HG02588 (cell line): ENCODE measurements at regions not wholly inside any gene's neighbourhood (a gene's known extent, or its start where the extent isn't known, plus 50 kb on each side); places are given as distances from the start of the nearest gene placed in this dataset.

Source experiments
- ATAC-seq: cut with Tn5 transposase; IDR thresholded peaks from one replicate; pipeline ENCODE4 v1.9.1; 2021; ENCODE audit warnings: mild to moderate bottlenecking, moderate library complexity; ENCODE audit not compliant: unreplicated experiment

DNA sequence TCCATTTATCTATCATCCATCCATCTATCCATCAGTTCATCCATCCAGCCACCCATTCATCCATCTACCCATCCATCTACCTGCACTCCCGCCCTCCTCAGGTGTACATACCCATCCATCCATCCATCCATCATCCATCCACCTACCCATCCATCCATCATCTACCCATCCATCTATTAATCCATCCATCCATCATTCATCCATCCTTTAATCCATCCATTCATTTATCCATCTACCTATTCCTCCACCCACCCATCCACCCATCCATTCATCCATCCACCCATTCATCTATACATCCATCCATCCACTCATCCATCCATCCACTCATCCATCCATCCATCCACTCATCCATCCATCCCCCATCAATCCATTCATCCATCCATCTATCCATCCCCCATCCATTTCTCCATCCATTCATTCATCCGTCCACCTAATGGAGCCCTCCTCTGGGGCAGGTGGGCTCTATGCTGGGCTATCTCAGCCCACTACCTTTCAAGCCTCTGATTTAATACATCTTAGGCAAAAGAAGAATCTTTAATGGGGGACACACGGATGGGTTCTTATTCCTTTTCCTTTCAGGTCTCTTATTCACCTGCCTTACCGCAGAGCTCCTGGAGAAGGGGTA, 178.9 kb downstream of the URI1 start:
- no peak for ATAC-seq

DNA sequence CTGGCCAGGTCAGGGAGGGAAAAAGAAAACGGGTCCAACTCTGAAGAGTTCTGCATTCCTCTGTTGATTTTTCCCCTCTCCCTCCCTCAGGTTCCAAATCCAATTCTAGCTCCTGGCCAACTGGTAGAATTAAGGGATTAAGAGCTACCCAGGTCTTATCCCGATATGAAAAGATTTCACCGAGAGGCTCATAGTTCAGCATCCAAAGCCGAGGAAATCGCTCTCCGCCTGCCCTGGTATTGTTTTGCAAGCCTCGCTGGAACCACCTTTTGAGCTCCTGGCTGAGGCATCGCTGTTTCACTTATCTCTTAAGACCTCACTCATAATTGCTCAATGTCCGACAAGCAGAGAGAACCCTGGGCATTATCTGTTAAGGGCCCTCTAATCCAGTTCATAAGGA, 180.4 kb downstream of the URI1 start:
- no peak for ATAC-seq

DNA sequence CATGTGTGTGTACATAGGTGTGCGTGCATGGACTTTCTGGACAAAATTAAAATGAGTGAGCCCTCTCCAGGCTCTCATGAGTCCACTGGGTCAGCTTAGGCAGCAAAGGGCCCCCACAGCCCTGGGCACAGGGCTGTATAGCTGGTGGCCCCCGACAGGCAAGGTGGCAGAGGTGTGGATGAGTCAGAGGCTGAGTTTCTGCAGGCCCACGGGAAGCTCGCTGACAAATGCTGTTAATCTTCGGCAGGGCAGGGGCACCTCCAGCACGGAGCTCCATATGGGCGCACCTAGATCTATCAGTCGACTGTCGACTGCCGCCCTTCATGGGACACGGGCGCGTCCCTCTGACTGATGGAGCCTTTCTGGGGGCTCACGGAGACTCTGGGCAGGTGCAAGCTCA, 181.1 kb downstream of the URI1 start:
- no peak for ATAC-seq

DNA sequence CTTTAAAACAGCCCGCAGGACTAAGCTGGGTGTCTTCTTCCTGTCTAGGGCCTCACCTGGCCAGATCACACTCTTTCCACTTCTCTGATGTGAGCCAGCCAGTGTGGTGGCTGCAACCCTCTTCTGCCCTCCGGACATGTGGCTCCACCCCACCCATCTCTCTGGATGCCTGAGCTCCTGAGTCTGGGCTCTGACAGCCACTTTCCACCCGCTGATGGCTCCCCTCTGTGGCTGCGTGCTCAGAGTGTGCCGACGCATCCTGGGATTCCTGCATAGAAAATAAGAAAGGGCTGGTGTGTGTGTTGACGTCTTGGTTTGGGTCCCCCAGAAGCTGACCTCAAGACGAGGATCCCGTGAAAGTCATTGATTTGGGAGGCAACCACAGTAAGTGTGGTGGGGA, 181.6 kb downstream of the URI1 start:
- ATAC-seq = no peak

DNA sequence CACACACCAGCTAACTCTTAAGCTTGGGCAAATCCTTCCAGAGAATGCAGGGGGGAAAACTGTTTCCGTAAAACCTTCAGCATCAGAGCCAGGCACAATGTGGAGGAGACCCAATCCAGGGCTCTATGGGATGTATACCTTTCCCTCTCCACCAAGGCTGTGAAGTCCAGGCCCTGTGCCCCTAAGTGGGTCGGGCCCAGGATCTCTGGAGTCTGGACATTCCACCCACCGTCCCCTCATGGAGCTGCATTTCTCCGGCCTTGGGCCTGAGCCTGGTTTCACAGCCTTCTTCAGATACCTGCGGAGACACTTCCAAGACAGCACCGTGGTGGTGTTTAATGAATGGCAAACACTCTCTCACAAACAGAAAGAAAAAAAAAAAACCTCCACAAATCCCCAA, 186.2 kb downstream of the URI1 start:
- no peak for ATAC-seq

DNA sequence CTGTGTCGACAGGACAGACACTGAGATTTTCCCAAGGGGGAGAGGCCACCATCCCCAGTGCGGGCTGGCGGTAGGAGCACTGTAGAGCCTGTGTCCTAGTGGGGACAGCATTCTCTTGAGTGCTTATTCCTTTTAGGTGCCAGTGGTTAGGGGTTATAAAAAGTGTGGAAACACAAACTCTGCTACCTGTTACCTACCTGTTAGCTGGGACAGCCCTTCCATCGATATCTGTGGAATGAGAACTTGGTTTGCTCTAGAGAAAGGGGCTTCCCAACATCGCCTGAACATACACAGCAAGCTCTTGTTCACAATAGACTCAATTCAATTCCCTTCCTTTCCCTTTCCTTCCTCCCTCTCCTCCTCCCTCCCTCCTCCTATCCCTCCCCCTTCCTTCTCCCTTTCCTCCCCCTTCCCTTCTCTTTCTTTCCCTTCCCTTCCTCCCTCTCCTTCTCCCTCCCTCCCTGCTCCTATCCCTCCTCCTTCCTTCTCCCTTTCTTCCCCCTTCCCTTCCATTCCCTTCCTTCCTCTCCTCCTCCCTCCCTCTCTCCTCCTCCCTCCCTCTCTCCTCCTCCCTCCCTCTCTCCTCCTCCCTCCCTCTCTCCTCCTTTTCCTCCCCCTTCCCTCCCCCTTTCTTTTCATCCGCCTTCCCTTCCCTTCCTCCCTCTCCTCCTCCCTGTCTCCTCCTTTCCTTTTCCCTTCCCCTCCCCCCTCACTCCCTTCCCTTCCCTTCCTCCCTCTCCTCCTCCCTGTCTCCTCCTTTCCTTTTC, 188.5 kb downstream of the URI1 start:
- ATAC-seq = no peak

DNA sequence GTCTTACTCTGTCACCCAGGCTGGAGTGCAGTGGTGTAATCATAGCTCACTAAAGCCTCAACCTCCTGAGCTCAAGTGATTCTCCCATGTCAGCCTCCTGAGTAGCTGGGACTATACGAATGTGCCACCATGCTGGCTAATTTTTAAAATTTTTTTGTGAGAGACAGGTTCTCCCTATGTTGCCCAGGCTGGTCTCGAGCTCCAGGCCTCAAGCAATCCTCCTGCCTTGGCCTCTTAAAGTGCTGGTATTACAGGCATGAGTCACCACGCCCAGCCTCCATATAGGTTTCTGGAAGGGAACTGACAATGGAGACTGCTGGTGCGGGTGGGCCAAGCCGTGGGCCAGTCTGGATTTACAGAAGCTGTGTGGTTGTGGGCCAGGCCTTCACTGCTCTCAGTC, 189.2 kb downstream of the URI1 start:
- ATAC-seq = no peak

DNA sequence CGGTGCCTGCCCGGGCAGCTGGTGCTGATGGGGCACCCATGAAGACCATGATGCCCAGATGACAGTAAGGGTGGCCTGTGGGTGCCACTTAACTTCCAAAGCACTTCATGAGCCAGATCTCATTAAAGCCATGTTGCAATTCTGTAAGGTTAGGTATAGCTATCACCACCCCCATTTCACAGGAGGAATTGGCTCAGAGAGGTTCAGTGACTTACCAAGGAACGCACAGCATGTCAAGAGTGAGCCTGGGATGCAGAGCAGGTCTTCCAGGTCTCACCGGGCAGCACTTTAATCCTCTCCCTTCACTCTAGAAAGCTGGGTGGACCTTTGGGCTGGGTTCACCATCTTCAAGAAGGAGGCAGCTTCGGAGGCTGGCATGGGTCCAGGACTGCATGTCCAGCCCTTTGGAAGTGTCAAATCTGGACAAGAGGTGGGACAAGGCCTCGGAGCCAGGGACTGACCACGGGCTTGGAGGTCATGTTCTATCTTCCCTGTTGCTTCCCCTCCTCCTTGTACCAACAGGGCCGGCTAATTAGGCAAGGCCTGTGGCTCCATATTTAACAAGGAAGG, 189.8 kb downstream of the URI1 start:
- no peak for ATAC-seq

DNA sequence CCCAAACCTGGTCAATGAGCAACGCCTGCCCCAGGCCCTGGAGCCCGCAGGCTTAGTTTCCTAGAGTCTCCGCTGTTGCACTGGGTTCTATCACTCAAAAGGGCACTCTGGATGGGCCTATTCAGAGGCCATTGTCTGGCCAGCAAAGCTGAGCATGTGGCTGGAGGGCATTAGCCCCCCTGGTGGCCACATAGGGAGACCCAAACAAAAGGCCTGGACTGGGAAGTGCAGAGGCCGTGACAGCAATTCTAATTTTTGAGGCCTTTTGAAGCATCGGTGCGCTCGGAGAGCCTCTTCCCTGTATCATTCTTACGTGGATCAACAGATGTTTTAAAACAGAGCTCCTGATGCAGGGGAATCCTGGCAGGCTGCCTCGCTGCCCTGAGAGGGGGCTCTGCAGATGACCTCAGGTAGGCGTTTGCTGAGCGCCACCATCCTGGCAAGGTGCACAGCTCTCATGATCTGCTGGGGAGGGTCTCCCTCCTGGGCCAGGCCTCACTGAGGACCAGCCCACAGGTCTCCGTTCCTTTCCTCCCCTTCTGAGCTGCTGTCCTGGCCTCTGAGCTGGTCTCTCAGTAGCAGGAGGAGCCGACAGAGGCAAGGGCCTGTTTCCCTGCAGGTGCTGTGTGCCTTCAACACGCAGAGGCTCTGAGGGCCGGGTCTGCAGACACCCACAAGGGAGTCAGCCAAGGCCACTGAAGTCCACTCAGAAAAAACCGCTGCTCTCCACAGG, 190.5 kb downstream of the URI1 start:
- ATAC-seq = no peak

DNA sequence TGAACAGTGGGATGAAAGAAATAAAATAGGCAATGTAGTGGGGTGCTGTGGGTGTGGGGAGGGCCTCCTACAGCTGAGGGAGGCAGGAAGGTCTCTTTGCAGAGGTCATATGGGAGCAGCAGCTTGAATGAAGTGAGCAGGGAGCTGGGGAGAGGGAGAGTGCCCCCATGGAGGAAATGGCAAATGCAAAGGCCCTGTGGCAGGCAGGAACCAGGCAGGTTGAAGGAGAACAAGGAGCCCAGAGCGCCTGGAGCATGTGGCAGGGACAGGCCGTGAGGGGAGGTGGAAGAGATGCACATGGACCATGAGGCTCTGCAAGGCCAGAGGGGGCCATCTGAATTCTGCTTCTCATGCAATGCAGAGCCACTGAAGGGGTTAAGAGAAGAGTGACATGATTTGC, 191.8 kb downstream of the URI1 start:
- no peak for ATAC-seq

DNA sequence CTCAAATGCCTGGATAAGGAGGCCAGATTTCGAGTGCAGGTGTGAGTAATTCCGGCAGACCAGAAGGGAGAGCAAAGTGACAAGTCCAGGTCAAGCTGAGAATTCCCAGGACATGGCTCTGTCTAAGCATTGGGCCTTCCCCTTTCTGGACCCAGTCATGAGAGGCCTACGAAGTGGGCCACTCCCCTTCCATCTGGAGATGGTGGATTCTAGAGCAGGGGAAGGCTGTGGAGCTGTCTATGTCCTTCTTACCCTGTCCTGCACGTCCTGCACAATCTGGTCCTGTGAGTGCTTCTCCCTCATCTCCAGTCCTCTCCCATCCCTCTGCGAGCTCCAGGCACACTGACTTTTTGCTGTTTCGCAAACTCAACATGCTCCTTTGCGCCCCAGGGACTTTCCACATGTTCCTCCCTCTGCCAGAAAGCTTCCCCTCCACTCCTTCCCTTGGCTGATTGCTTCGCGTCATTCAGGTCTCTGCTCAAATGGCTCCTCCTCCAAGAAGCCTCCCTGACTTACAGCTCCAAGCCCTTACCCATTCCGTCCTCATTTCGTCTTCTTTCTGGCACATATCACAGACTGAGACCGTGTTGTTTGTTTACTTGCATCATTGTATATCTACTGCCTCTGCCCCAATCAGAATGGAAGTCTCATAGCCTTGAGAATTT, 193.2 kb downstream of the URI1 start:
- ATAC-seq = no peak

DNA sequence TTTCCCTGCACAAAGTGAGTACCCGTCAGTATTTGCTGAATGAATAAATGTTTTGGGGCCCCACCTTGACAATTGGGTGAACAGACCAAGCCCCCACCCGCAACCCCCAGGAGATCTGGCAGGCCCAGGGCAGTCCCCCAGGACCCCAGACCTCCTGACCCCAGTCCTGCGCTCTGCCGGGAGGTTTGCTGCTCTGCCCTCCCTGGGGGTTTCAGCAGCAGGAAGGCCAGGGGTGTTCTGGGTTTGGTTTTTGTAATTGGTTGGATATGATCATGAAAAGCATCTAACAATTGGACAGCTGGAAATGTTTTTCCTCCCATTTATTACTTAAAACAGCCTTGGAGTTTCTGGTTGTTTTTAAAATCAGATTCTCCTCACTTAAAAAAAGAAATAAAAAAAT, 193.8 kb downstream of the URI1 start:
- no peak for ATAC-seq

DNA sequence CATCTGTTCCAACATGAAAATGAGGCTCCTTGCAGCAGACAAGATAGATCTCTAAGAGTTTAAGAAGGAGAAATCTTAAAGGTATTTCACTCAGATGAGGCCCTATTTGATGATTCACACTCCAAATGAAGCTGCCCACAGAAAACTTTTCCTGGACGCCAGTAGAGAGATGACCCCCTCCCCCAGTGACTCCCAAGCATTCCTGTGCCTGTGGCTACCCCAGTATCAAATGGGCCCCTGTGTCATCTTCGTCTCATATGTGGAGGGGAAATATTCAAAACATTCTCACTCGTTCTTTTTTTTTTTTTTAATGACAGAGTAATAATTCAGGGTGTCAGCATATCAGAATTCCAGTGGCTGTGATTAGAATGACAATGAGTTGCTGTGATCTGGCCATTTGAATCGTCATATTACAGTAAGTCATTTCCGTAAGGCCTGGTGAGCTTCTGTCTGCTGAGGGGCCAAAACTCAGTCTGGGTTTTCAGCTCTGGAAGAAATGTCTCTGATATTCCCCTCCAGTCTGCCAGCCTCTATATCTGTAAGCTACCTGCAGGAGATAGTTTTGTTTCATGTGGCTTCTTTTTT, 194.7 kb downstream of the URI1 start:
- ATAC-seq = no peak

DNA sequence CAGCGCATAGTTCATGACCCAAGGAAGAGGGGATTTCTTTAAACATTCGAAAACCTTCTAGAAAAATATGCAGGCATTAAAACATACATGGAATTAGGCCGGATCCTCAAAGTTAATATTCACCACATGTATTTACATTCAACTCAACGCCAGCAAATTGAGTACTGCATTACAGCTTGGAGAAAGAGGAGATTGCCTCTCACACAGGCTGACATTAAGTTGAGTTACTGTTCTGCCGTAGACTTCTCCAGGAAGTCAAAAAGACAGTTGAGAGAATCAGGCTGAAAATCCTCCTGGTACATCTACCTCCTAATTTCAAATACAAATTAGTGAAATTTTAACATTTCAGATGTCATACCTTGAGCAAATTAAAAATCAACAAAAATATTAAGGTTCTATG, 195.7 kb downstream of the URI1 start:
- no peak for ATAC-seq

DNA sequence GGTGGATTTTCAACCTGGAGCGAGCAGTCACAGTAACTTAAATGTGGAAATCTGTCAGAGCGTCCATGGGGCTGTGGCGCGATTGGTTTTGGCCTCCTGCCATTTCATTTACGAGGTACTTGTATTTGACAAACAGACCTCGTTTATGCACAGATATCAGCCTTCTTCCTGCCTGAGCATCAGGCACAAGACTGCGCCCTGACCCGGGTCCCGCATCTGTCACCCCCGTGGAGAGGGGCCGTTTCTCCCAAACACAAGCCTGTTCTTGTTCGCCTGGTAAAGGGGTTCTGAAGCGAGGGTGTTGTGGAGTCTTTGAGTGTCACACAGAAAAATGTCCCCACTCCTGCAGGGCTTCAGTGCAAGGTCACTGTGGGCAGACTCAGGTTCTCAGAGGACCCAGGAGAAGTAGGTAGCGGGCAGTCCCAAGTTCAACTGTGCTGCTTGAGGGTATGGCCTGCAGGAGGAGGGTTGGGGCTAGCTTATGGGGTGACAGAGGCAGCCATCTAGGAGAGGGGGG, 202.3 kb downstream of the URI1 start:
- ATAC-seq = no peak

DNA sequence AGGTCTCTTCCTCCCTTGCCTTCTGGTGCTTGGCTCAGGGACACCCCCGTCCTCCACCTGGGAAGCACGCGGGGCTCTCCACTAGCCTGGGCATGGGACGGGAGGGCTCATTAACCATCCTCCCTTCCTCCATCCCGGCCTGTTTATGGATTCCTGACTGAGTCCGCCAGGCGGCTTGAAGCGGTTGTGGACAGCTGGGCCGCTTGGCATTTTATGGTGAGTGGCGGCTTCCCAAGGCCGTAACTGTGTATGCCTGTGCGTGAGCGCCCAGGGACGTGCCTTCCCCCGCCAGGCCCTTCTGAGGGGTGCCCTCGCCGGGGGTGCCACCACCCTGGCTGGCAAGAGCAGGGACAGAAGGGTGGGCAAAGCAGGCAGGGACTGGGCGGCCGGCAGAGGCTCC, 202.8 kb downstream of the URI1 start:
- ATAC-seq = no peak

DNA sequence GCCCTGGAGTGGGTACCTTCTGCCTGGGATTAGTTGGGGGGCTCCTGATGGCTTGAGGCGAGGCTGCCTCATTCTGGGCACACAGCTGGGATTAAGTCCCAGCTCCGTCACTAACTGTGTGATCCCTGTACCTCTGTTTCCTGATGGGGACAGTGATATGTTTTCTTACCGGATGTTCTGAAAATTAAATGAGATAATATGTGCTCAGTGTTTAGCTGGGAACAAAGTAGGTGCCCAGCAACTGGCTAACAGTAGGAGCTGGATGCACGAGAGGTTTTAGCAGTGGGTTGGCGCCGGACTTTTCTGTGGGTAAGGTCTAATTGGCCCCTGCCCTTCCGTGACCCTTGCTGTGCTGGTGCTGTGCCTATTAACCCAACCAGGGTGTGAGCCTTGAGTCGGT, 203.4 kb downstream of the URI1 start:
- no peak for ATAC-seq

DNA sequence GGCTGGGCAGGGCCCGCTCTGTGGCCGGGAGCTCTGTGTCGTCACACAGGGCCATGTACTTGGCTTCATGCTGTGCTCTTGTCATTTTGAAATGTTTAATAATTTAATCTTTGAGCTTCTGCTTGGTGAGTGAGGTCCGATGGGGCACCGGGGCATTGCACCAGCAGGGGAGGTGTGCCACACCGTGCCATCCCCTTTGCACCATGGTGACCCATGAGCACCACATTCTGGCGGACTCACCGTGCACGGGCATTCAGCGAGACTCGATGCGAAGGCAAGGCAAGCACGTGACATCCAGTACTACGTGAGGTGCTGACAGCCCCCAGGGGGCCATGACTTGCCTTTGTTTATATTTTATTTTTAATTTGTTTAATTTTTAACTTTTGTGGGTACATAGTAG, 204.3 kb downstream of the URI1 start:
- no peak for ATAC-seq

DNA sequence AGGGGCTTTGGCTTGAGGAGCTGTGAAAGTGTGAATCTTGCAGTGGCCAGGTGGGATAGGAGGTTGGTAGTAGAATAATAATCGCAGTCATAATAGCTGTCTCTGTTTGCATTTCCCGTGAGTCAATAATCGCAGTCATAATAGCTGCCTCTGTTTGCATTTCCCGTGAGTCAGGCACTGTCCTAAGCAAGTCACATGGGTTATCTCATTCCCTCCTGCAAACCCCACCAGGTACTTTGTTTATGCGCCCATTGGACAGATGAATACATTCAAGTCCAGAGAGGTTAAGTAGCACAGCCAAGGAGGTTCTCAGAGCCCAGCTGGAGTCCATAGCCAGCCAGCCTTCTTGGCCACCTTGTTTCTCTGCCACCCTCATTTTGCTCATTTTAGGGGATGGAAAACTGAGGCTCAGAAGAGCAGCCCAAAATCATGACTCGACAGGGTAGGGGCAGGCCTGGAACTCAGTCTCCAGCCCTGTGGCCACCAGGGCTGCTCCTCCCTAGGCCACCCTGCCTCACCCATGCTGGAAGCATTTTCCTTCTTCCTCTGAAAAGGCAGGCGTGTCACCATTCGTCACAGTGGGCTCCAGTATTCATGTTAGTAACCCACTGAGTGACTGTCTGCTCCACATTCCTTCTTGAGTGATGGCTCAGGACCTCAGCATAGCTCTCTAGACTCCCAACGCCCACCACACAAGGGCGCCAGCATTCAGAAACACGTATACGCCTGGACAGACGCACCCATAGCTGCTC, 206.2 kb downstream of the URI1 start:
- no peak for ATAC-seq

DNA sequence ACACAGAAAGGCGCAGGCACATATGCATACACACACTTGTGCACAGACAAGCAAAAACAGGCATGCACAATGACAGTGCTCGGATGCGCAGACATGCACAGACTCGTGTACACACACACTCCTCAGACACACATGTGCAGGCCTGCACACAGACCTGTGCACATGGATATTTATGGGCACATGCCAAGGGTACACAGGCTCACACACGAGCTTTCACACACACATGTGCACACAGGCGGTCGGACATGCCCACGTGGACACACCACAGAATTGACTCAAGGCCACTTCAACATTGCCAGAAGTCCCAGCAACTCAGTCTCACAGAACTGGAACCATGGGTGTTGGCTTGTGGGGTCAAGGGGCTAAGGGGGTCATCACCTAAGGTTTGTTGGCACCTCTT, 206.8 kb downstream of the URI1 start:
- no peak for ATAC-seq
